GM12878 (cell line): ENCODE measurements at regions not wholly inside any gene's neighbourhood (a gene's known extent, or its start where the extent isn't known, plus 50 kb on each side); places are given as distances from the start of the nearest gene placed in this dataset.

Experiments used
- ATAC-seq: fragments of 200-7000 bp; cut with Tn5 transposase; 3 replicates; pipeline ENCODE4 v1.9.1; 2020; ENCODE audit warnings: mild to moderate bottlenecking, moderate library complexity
- BruUV-seq: library from RNA; stranded (reverse); fragments of 400-500 nt; replicated peaks from 2 replicates; lab custom pipeline; 2021; lab: Mats Ljungman, UMichigan
- CTCF ChIA-PET: fragments of 300-600 bp; sonication (Branson Sonifier 250); formaldehyde crosslinking; extraction: SDS; loops from one replicate; lab custom pipeline; 2021; ENCODE audit warnings: inconsistent platforms; lab: Yijun Ruan, JAX
- POLR2A ChIA-PET: fragments of 350-600 bp; formaldehyde crosslinking; extraction: SDS; loops from one replicate; lab custom pipeline; 2021; ENCODE audit warnings: inconsistent platforms; lab: Charles Lee
- RAD21 ChIA-PET: fragments of 300-600 bp; sonication (Branson Sonifier 250); formaldehyde crosslinking; loops from one replicate; lab custom pipeline; 2023; ENCODE audit warnings: antibody characterized with exemption; ENCODE audit not compliant: unreplicated experiment; lab: Charles Lee
- SMC1A ChIA-PET: fragments of 300-600 bp; sonication (Branson Sonifier 250); formaldehyde crosslinking; loops from one replicate; lab custom pipeline; 2023; ENCODE audit not compliant: unreplicated experiment, uncharacterized antibody; lab: Charles Lee
- DNase-seq: peaks from one replicate; pipeline ENCODE4 v3.0.0-alpha.2; 2011; ENCODE audit warnings: low read depth, low spot score
- FAIRE-seq: peaks from 3 replicates; lab custom pipeline; 2011; peaks lifted over from hg19 to GRCh38; lab: Jason Lieb, UNC
- H2AFZ ChIP-seq: 2 replicates; pipeline ENCODE4 v1.6.0; 2011; ENCODE audit warnings: low read depth, low read length, control low read depth; ENCODE audit not compliant: control insufficient read depth
- H3K27ac ChIP-seq: 2 replicates; pipeline ENCODE4 v1.5.1; 2011; ENCODE audit warnings: control low read depth; ENCODE audit not compliant: control insufficient read depth, insufficient read depth
- H3K27me3 ChIP-seq, 2 experiments: replicated peaks in 1 of 2; 2 replicates each; pipeline versions ENCODE4 v1.6.0 to v1.6.1; 2011; ENCODE audit warnings: low read length in 1 of 2; ENCODE audit not compliant: control insufficient read depth in 2 of 2, insufficient read depth in 2 of 2
- H3K36me3 ChIP-seq, 2 experiments: 2 replicates each; pipeline ENCODE4 v1.5.1; 2011; ENCODE audit warnings: low read length in 1 of 2; ENCODE audit not compliant: control insufficient read depth in 2 of 2, insufficient read depth in 2 of 2
- H3K4me1 ChIP-seq: 2 replicates; pipeline ENCODE4 v1.6.1; 2011; ENCODE audit warnings: mild to moderate bottlenecking, low read length, moderate library complexity, mixed read lengths; ENCODE audit not compliant: control insufficient read depth, insufficient read depth
- H3K4me2 ChIP-seq: 2 replicates; pipeline ENCODE4 v1.6.0; 2011; ENCODE audit warnings: control low read depth; ENCODE audit not compliant: control insufficient read depth, insufficient read depth
- H3K4me3 ChIP-seq: fragments of 200-600 bp; sonication (generic); 2 replicates; pipeline ENCODE4 v1.5.1; 2016
- H3K79me2 ChIP-seq: 2 replicates; pipeline ENCODE4 v1.6.0; 2011; ENCODE audit warnings: low read length; ENCODE audit not compliant: control insufficient read depth, insufficient read depth
- H3K9ac ChIP-seq: 2 replicates; pipeline ENCODE4 v1.8.0; 2011; ENCODE audit warnings: low read length, control low read depth, mixed read lengths; ENCODE audit not compliant: control insufficient read depth, insufficient read depth
- H3K9me3 ChIP-seq: replicated peaks from 3 replicates; pipeline ENCODE4 v1.5.1; 2011; ENCODE audit warnings: mild to moderate bottlenecking, low read length; ENCODE audit not compliant: control insufficient read depth, insufficient read depth
- H4K20me1 ChIP-seq: 2 replicates; pipeline ENCODE4 v1.6.0; 2011; ENCODE audit not compliant: control insufficient read depth, insufficient read depth
- BCL11A ChIP-seq: IDR thresholded peaks from 2 replicates; pipeline ENCODE4 v1.6.1; 2011; ENCODE audit warnings: low read depth, low read length
- CBX5 ChIP-seq: sonication (generic); IDR thresholded peaks from 2 replicates; pipeline ENCODE4 v1.6.1; 2016; ENCODE audit warnings: low read depth, moderate library complexity, mild to moderate bottlenecking, inconsistent platforms
- EGR1 ChIP-seq, 2 experiments: IDR thresholded peaks; 1 replicate in 1 of 2; 2 replicates in 1 of 2; pipeline ENCODE4 v1.6.1; 2011 to 2012; ENCODE audit warnings: low read depth in 2 of 2, low read length in 2 of 2, borderline replicate concordance in 1 of 2, mild to moderate bottlenecking in 1 of 2, moderate library complexity in 1 of 2
- RAD21 ChIP-seq: IDR thresholded peaks from 2 replicates; pipeline ENCODE4 v1.6.1; 2011; ENCODE audit warnings: mild to moderate bottlenecking, low read depth, low read length, moderate library complexity; ENCODE audit not compliant: insufficient read depth
- SREBF1 ChIP-seq: IDR thresholded peaks from 2 replicates; pipeline ENCODE4 v1.6.1; 2012; ENCODE audit warnings: mild to moderate bottlenecking, low read length
- TCF7 ChIP-seq: IDR thresholded peaks from 2 replicates; pipeline ENCODE4 v1.6.1; 2014; ENCODE audit warnings: antibody characterized with exemption, borderline replicate concordance
- WGBS: methylation state at CpG from one replicate; pipeline ENCODE4 v1.1.6; 2016; ENCODE audit warnings: low lambda C conversion rate; ENCODE audit not compliant: insufficient replicate concordance, insufficient coverage; ENCODE audit errors: missing lambda C conversion rate; 5-methylcytosine and 5-hydroxymethylcytosine counted together
- in situ Hi-C: fragments of 300-500 bp; cut with MboI; formaldehyde crosslinking; loops from 9 replicates; pipeline ENCODE4 v1.14.3; 2018; ENCODE audit warnings: mixed read lengths
- intact Hi-C: fragments of 100-400 bp; cut with micrococcal nuclease; formaldehyde crosslinking; loops from one replicate; pipeline ENCODE4 v1.14.2; 2022; ENCODE audit not compliant: unreplicated experiment
- TF ChIP-seq, protein P1 (sequence below): IDR thresholded peaks from 2 replicates; pipeline ENCODE4 v1.6.1; 2012; ENCODE audit warnings: improper control_type of control experiment, low read depth, low read length; ENCODE audit not compliant: insufficient replicate concordance
- TF ChIP-seq, protein P2 (sequence below): fragments of 450-650 bp; IDR thresholded peaks from 2 replicates; pipeline ENCODE4 v1.6.1; 2018; ENCODE audit warnings: mild to moderate bottlenecking, low read depth, moderate library complexity; ENCODE audit not compliant: partially characterized antibody
- TF ChIP-seq, protein P3 (sequence below): IDR thresholded peaks from 2 replicates; pipeline ENCODE4 v1.6.1; 2012; ENCODE audit warnings: low read depth, low read length, improper control_type of control experiment
- TF ChIP-seq, protein P4 (sequence below): IDR thresholded peaks from 2 replicates; pipeline ENCODE4 v1.6.1; 2011; ENCODE audit warnings: low read depth, low read length, improper control_type of control experiment, borderline replicate concordance

DNA sequence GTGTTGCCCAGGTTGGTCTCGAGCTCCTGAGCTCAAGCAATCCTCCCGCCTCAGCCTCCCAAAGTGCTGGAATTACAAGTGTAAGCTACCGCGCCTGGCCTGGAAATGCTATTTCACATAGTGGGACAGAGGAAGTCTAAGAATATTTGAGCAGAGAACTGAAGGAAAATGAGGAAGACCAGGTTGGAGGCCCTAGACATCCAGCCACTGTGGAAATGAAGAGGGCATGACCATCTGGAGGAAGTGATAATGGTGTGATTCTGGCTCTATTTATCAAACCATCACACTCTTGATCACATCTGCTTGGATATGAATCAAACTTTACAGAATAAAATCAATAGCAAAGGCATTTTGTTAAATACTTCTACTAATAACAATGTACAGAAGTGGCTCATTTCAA is 65.9 kb upstream of the ARHGEF3 start (continued):
- TF ChIP-seq, protein P1, sequence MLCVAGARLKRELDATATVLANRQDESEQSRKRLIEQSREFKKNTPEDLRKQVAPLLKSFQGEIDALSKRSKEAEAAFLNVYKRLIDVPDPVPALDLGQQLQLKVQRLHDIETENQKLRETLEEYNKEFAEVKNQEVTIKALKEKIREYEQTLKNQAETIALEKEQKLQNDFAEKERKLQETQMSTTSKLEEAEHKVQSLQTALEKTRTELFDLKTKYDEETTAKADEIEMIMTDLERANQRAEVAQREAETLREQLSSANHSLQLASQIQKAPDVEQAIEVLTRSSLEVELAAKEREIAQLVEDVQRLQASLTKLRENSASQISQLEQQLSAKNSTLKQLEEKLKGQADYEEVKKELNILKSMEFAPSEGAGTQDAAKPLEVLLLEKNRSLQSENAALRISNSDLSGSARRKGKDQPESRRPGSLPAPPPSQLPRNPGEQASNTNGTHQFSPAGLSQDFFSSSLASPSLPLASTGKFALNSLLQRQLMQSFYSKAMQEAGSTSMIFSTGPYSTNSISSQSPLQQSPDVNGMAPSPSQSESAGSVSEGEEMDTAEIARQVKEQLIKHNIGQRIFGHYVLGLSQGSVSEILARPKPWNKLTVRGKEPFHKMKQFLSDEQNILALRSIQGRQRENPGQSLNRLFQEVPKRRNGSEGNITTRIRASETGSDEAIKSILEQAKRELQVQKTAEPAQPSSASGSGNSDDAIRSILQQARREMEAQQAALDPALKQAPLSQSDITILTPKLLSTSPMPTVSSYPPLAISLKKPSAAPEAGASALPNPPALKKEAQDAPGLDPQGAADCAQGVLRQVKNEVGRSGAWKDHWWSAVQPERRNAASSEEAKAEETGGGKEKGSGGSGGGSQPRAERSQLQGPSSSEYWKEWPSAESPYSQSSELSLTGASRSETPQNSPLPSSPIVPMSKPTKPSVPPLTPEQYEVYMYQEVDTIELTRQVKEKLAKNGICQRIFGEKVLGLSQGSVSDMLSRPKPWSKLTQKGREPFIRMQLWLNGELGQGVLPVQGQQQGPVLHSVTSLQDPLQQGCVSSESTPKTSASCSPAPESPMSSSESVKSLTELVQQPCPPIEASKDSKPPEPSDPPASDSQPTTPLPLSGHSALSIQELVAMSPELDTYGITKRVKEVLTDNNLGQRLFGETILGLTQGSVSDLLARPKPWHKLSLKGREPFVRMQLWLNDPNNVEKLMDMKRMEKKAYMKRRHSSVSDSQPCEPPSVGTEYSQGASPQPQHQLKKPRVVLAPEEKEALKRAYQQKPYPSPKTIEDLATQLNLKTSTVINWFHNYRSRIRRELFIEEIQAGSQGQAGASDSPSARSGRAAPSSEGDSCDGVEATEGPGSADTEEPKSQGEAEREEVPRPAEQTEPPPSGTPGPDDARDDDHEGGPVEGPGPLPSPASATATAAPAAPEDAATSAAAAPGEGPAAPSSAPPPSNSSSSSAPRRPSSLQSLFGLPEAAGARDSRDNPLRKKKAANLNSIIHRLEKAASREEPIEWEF = no peak

DNA sequence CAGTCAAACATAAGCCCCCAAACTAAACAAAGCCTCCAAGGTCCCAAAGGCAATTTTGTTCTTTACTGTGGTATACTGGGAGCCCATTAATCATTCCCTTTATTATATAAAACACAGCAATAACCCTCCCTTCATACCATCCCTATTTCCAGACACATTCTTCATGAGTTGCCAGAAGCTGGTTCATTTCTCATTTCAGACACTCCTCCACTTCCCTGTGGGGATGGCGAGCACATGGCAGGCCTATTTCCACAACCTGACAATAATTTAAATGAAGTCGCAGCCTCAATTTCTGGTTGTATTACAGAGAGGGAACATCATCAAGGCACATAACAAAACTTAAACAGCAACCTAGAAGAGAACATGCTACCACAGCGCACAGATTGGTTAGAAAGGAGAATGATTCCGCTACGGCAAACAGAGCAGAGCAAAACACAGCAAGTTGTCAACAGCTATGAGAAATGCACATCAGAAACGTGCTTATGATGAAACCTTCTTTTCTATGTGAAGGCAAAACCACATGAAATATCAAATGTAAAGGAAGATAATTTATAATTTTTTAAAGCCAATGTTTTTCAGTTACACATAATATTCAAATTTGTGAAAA is 63.3 kb upstream of the ARHGEF3 start:
- BruUV-seq = no TSS peak
- no peak for TF ChIP-seq CBX5
- TF ChIP-seq TCF7 = no peak
- TF ChIP-seq BCL11A = no peak
- no peak for TF ChIP-seq RAD21
- TF ChIP-seq, protein P2, sequence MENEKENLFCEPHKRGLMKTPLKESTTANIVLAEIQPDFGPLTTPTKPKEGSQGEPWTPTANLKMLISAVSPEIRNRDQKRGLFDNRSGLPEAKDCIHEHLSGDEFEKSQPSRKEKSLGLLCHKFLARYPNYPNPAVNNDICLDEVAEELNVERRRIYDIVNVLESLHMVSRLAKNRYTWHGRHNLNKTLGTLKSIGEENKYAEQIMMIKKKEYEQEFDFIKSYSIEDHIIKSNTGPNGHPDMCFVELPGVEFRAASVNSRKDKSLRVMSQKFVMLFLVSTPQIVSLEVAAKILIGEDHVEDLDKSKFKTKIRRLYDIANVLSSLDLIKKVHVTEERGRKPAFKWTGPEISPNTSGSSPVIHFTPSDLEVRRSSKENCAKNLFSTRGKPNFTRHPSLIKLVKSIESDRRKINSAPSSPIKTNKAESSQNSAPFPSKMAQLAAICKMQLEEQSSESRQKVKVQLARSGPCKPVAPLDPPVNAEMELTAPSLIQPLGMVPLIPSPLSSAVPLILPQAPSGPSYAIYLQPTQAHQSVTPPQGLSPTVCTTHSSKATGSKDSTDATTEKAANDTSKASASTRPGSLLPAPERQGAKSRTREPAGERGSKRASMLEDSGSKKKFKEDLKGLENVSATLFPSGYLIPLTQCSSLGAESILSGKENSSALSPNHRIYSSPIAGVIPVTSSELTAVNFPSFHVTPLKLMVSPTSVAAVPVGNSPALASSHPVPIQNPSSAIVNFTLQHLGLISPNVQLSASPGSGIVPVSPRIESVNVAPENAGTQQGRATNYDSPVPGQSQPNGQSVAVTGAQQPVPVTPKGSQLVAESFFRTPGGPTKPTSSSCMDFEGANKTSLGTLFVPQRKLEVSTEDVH = no peak
- no peak for TF ChIP-seq EGR1 (IDR thresholded peaks at IDR 0.05; ENCODE audit: borderline replicate concordance in 1 of 2, low read depth in 2 of 2, low read length in 2 of 2)
- TF ChIP-seq, protein P3, sequence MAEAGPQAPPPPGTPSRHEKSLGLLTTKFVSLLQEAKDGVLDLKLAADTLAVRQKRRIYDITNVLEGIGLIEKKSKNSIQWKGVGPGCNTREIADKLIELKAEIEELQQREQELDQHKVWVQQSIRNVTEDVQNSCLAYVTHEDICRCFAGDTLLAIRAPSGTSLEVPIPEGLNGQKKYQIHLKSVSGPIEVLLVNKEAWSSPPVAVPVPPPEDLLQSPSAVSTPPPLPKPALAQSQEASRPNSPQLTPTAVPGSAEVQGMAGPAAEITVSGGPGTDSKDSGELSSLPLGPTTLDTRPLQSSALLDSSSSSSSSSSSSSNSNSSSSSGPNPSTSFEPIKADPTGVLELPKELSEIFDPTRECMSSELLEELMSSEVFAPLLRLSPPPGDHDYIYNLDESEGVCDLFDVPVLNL = no peak
- no peak for TF ChIP-seq SREBF1
- TF ChIP-seq, protein P4, sequence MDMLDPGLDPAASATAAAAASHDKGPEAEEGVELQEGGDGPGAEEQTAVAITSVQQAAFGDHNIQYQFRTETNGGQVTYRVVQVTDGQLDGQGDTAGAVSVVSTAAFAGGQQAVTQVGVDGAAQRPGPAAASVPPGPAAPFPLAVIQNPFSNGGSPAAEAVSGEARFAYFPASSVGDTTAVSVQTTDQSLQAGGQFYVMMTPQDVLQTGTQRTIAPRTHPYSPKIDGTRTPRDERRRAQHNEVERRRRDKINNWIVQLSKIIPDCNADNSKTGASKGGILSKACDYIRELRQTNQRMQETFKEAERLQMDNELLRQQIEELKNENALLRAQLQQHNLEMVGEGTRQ = no peak

More for the DNA sequence above, 63.3 kb upstream of the ARHGEF3 start:
- Histone ChIP-seq H3K9ac (no peak overlapping the region), H4K20me1 (no peaks in the 10 kb centered on the region), H3K9me3 (peaks cover 3% of the 10 kb centered on the region; the same call in 1 of the 3 replicates), H3K36me3 (no peaks in the 10 kb centered on the region), H3K27ac (no peak overlapping the region), H3K79me2 (no peaks in the 10 kb centered on the region), H3K4me1 (peaks cover 23% of the 10 kb centered on the region), H3K4me2 (no peak overlapping the region), H3K27me3 (no peaks in the 10 kb centered on the region), H3K4me3 (no peak overlapping the region), H2AFZ (no peak overlapping the region)
- intact Hi-C loops = loop anchor here (1.0 to 2.0 kb wide), 2 partner anchors 28 to 52 kb away; no protein-coding TSS in a partner anchor
- WGBS = 76% methylated on average over 6 of the region's 6 CpGs
- DNase-seq (no peak), FAIRE-seq (no peak), ATAC-seq (no peak)
- ChIA-PET CTCF (interaction anchor here (1.1 to 2.0 kb wide), 4 partner anchors 8 to 160 kb away, joined by 3 to 4 read pairs (median 4); no protein-coding TSS in a partner anchor), RAD21 (interaction anchor here (0.8 to 2.9 kb wide), 7 partner anchors 39 to 111 kb away, joined by 3 to 19 read pairs (median 4); no protein-coding TSS in a partner anchor), POLR2A (interaction anchor here (0.8 kb wide), 1 partner anchor 41 kb away, joined by 3 read pairs; no protein-coding TSS in a partner anchor), SMC1A (interaction anchor here (1.3 to 5.0 kb wide), 7 partner anchors 8 to 139 kb away, joined by 5 to 23 read pairs (median 8); partner anchors contain the start of gene ARHGEF3)
- in situ Hi-C loops = no loop called here
